ENCODE measurements at regions not wholly inside any gene's neighbourhood (a gene's known extent, or its start where the extent isn't known, plus 50 kb on each side); places are given as distances from the start of the nearest gene placed in this dataset.

DNA sequence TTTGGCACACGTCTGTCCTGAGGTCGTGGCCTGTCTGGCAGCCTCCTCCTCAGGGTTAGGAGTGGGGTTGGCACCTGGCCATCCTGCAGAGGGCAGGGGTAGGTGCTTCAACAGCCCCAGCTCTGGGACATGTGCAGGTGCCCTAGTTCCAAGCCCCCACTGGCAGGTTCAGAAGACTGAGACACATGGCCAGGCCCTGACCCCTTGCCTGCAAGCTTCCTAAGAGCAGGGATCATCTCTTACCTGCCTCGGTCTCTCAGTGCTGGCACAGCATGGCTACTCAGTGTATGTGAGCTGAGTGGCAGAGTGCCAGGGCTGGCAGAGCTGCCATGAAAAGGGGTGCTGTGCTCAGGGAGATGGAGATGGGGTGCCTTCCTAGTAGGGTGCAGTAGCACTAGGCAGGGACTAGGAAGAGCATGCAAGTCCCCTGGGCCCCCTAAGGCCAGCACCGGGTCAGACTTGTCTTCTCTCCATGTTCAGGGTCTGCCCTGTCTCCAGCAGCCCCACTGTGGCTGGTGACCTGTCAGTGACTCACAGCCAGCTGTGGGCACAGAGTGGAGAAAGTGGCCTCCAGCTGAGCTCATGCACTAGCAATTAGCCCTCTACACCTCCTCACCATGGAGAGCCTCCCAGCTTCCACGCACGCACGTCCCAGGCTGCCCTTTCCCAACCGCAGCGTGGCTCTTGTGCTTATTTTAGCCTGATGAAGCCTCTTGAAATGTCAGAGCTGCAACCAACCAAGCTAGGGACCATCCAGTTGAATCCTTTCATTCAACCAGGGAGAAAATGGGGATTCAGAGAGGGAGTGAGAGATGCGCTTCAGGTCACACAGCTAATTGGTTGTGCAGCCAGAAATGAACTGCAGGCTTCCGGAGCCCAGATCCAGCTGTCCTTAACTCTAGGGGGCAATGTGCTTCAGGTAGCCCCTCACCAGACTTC lies 116.6 kb downstream of the MRPL14 start:
- H3K4me1 Mint-ChIP-seq, result peaks cover under 1% of the 10 kb centered on the region
- H3K27ac Mint-ChIP-seq, result no peak overlapping the region
- H3K27me3 Mint-ChIP-seq (ENCODE audit: low read depth), result peaks cover 10% of the 10 kb centered on the region
- TF ChIP-seq, protein P1, sequence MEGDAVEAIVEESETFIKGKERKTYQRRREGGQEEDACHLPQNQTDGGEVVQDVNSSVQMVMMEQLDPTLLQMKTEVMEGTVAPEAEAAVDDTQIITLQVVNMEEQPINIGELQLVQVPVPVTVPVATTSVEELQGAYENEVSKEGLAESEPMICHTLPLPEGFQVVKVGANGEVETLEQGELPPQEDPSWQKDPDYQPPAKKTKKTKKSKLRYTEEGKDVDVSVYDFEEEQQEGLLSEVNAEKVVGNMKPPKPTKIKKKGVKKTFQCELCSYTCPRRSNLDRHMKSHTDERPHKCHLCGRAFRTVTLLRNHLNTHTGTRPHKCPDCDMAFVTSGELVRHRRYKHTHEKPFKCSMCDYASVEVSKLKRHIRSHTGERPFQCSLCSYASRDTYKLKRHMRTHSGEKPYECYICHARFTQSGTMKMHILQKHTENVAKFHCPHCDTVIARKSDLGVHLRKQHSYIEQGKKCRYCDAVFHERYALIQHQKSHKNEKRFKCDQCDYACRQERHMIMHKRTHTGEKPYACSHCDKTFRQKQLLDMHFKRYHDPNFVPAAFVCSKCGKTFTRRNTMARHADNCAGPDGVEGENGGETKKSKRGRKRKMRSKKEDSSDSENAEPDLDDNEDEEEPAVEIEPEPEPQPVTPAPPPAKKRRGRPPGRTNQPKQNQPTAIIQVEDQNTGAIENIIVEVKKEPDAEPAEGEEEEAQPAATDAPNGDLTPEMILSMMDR (IDR thresholded peaks at IDR 0.05; ENCODE audit: unreplicated experiment), result no peak
- H3K4me3 Mint-ChIP-seq, result no peak overlapping the region
- no peaks in the 10 kb centered on the region for H3K36me3 Mint-ChIP-seq
- no peaks in the 10 kb centered on the region for H3K9me3 Mint-ChIP-seq
- DNase-seq (ENCODE audit: low spot score in 2 of 2, unreplicated experiment in 2 of 2), result no peak

DNA sequence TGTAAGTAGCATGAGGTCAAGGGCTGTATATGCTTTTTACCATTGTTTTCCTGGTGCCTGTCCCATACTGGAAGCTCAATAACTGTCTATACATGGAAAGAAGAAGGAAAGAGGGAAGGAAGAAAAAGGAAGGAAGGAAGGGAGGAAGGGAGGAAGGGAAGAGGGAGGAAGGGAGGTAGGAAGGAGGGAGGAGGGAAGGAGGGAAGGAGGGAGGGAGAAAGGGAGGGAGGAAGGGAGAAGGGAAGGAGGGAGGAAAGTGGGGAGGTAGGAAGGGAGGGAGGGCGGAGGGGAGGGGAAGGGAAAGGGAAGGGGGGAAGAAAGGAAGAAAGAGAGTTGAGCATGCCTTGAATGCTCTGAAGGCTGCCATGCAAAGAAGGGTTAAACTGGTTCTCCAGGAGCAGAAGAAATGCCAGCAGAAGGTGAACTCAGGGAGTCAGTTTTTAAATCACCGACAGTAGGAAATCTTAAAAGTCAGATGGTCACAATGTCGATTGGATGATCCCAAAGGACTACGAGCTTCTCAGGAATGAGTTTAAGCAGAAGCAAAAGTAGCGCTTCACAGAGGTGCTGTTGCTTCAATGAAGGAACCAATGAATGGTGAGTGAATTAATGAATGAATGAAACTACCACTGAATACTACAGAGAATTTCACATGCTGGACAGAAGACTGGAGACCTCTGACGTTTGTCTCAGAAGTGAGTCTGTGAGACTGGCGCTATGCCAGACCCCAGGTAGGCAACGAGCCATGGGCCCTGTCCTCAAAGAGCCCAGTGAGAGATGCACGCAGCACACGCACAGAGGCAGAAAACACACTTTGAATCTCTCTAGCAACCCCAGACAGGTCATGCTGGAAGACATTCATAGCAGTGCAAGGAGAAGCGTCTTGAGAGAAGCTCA lies 117.6 kb downstream of the MRPL14 start:
- no peaks in the 10 kb centered on the region for H3K9me3 Mint-ChIP-seq
- DNase-seq (ENCODE audit: low spot score in 2 of 2, unreplicated experiment in 2 of 2), result no peak
- peaks cover 12% of the 10 kb centered on the region for H3K27me3 Mint-ChIP-seq (ENCODE audit: low read depth)
- H3K4me3 Mint-ChIP-seq, result no peak overlapping the region
- no peak overlapping the region for H3K27ac Mint-ChIP-seq
- H3K36me3 Mint-ChIP-seq, result no peaks in the 10 kb centered on the region
- TF ChIP-seq, protein P1 (IDR thresholded peaks at IDR 0.05; ENCODE audit: unreplicated experiment), result no peak
- H3K4me1 Mint-ChIP-seq, result peaks cover 8% of the 10 kb centered on the region

DNA sequence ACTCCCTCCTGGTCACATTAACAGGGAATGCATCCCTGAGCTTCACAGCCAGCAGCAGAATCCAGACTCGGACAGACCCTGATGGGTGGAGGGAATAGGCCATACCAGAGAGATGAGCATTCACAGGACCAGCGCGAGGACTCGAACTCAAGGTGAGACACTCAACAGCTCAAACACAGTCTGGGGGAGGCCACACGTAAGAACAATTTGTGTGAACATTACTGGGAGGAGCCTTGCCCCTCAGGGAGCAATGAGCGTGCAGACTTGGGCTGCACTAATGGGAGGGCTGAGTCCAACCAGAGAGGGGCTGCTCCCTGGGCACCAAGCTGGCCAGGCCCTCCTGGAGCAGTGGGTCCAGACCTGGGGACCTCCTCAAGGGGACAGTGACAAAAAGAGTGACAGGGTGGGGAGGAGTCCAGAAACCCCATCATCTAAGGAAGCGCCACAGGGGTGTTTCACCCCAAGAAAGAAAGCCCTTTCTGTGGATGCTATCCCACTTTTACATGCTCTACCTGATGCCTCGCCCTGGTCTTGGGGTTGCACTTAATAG lies 118.4 kb downstream of the MRPL14 start:
- Mint-ChIP-seq H3K27me3 (ENCODE audit: low read depth) (peaks cover 15% of the 10 kb centered on the region), H3K27ac (no peak overlapping the region)

DNA sequence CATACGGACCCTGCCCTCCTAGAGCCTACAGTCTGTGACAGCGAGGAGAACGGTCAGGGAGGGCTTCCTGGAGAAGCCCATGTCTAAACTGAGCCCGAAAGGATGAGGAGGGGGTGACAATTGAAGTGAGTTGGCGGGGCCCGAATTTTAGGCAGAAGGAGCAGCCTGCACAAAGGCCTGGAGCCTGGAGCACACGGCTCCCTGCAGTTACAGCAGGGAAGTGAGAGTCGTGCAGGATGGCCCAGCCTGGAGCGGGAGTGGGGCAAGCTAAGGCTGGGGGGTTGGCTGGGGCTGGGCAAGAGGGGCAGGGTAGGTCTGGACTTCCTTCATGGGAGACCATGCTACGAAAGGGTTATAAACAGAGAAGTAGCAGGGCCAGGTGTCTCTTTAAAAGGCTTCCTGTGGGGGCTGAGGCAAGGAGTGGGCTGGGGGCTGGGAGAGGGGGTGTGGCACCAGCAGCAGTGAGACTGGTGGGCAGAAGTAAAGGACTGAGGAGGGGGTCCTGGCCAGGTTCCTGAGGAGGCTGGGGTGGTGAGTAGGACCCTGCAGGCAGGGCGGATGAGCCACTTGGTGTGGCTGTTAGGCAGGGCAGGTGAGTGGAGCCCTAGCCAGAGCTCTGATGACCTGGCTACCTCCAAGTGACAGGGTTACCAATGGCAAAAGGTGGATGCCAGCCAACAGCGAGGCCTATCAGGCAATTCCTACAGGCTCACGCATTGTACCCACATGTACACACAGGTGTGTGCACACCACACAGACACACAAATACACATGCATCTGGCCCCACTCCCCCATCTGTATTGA lies 119.2 kb downstream of the MRPL14 start:
- H3K9me3 Mint-ChIP-seq, result no peaks in the 10 kb centered on the region
- H3K36me3 Mint-ChIP-seq, result no peaks in the 10 kb centered on the region
- H3K4me1 Mint-ChIP-seq, result peaks cover 13% of the 10 kb centered on the region
- TF ChIP-seq, protein P1 (IDR thresholded peaks at IDR 0.05; ENCODE audit: unreplicated experiment), result no peak
- H3K4me3 Mint-ChIP-seq, result no peak overlapping the region
- no peak for DNase-seq (ENCODE audit: low spot score in 2 of 2, unreplicated experiment in 2 of 2)
- no peak overlapping the region for H3K27ac Mint-ChIP-seq
- peaks cover 20% of the 10 kb centered on the region for H3K27me3 Mint-ChIP-seq (ENCODE audit: low read depth)

More for the DNA sequence above, 118.4 kb downstream of the MRPL14 start:
- H3K4me1 Mint-ChIP-seq, result peaks cover 10% of the 10 kb centered on the region
- H3K9me3 Mint-ChIP-seq, result no peaks in the 10 kb centered on the region
- H3K36me3 Mint-ChIP-seq, result no peaks in the 10 kb centered on the region
- H3K4me3 Mint-ChIP-seq, result no peak overlapping the region
- TF ChIP-seq, protein P1 (IDR thresholded peaks at IDR 0.05; ENCODE audit: unreplicated experiment), result no peak
- DNase-seq (ENCODE audit: low spot score in 2 of 2, unreplicated experiment in 2 of 2), result no peak

DNA sequence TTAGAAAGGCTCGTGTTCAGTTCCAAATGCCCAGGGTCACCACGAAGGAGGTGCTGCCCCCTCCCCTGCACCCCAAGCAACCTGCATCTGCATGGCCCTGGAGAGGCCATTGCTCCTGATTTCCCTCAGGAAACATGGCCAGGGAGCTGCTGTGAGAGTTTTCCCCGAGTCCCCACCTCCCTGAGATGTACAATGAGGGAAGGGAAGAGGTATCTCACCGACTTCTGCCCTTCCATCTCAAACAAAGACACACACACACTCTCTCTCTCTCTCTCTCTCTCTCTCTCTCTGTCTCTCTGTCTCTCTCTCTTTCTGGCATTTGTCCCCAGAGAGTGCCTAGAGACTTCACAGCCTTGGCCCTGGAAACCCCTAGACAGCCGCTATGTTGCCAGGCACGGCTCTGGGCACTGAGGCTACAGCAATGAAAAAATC lies 120.4 kb downstream of the MRPL14 start:
- TF ChIP-seq, protein P1 (IDR thresholded peaks at IDR 0.05; ENCODE audit: unreplicated experiment), result no peak
- Mint-ChIP-seq H3K9me3 (no peaks in the 10 kb centered on the region), H3K4me1 (peaks cover 13% of the 10 kb centered on the region), H3K27me3 (ENCODE audit: low read depth) (peaks cover 20% of the 10 kb centered on the region), H3K4me3 (no peak overlapping the region), H3K36me3 (no peaks in the 10 kb centered on the region), H3K27ac (no peak overlapping the region)
- no peak for DNase-seq (ENCODE audit: low spot score in 2 of 2, unreplicated experiment in 2 of 2)
